Panc1 (cell line): ENCODE measurements at regions not wholly inside any gene's neighbourhood (a gene's known extent, or its start where the extent isn't known, plus 50 kb on each side); places are given as distances from the start of the nearest gene placed in this dataset.

Source experiments
- ATAC-seq: fragments of 200-7000 bp; cut with Tn5 transposase; 2 replicates; pipeline ENCODE4 v1.9.1; 2020; ENCODE audit warnings: mild to moderate bottlenecking, moderate library complexity
- BruUV-seq: library from RNA; stranded (reverse); fragments of 400-500 nt; replicated peaks from 2 replicates; lab custom pipeline; 2021; lab: Mats Ljungman, UMichigan
- CTCF ChIA-PET: fragments of 300-600 bp; sonication (Branson Sonifier 250); formaldehyde crosslinking; loops from one replicate; lab custom pipeline; 2022; ENCODE audit warnings: antibody characterized with exemption; lab: Charles Lee
- POLR2A ChIA-PET: fragments of 300-600 bp; sonication (Branson Sonifier 250); formaldehyde crosslinking; loops from one replicate; lab custom pipeline; 2022; ENCODE audit warnings: antibody characterized with exemption; lab: Charles Lee
- DNase-seq: peaks from one replicate; pipeline ENCODE4 v3.0.0-alpha.2; 2010; ENCODE audit warnings: low read depth, low spot score
- H3K27ac ChIP-seq: 2 replicates; pipeline ENCODE4 v1.5.1; 2011; ENCODE audit warnings: mild to moderate bottlenecking, low read length, inconsistent platforms
- H3K27me3 ChIP-seq: fragments of 200-500 bp; sonication (Bioruptor generic); 2 replicates; pipeline ENCODE4 v1.6.0; 2014; ENCODE audit warnings: low read length, inconsistent platforms; ENCODE audit not compliant: control insufficient read depth, insufficient read depth
- H3K36me3 ChIP-seq: fragments of 200-500 bp; sonication (Bioruptor generic); 2 replicates; pipeline ENCODE4 v1.5.1; 2014; ENCODE audit warnings: inconsistent platforms, mild to moderate bottlenecking, low read length, moderate library complexity; ENCODE audit not compliant: control insufficient read depth, insufficient read depth
- H3K4me1 ChIP-seq: 2 replicates; pipeline ENCODE4 v1.5.1; 2011; ENCODE audit warnings: inconsistent platforms, mild to moderate bottlenecking, low read length, moderate library complexity; ENCODE audit not compliant: control insufficient read depth, insufficient read depth
- H3K4me3 ChIP-seq, 2 experiments: 2 replicates each; pipeline ENCODE4 v1.5.1; 2011 to 2012; ENCODE audit warnings: low read depth in 2 of 2, low read length in 2 of 2, mild to moderate bottlenecking in 2 of 2, inconsistent platforms in 1 of 2, moderate library complexity in 1 of 2
- H3K9me3 ChIP-seq: fragments of 200-500 bp; sonication (Bioruptor generic); 2 replicates; pipeline ENCODE4 v1.5.1; 2014; ENCODE audit warnings: low read depth, mild to moderate bottlenecking, inconsistent platforms, low read length, moderate library complexity; ENCODE audit not compliant: control insufficient read depth, insufficient read depth
- CTCF ChIP-seq: fragments of 450-650 bp; IDR thresholded peaks from 2 replicates; pipeline ENCODE4 v1.5.1; 2017; ENCODE audit warnings: mild to moderate bottlenecking
- POLR2AphosphoS5 ChIP-seq: IDR thresholded peaks from 2 replicates; pipeline ENCODE4 v1.6.1; 2012; ENCODE audit warnings: mild to moderate bottlenecking, low read depth, low read length, moderate library complexity
- SIN3A ChIP-seq: IDR thresholded peaks from 2 replicates; pipeline ENCODE4 v1.6.1; 2012; ENCODE audit warnings: low read depth, mild to moderate bottlenecking, low read length, moderate library complexity, borderline replicate concordance; ENCODE audit not compliant: insufficient read depth
- TCF7L2 ChIP-seq: IDR thresholded peaks from 2 replicates; pipeline ENCODE4 v1.6.1; 2011; ENCODE audit warnings: mild to moderate bottlenecking, low read depth, low read length, inconsistent platforms
- in situ Hi-C: cut with HindIII; loops from 2 replicates; pipeline ENCODE4 v1.10.0; 2016; ENCODE audit warnings: low sequenced_read_pairs, low pct_unique_long_range_greater_than_20kb
- intact Hi-C: fragments of 100-400 bp; cut with micrococcal nuclease; formaldehyde crosslinking; loops from one replicate; pipeline ENCODE4 v1.10.0; 2022; ENCODE audit not compliant: unreplicated experiment
- TF ChIP-seq, protein P1 (sequence below), 2 experiments: IDR thresholded peaks; 2 replicates each; pipeline ENCODE4 v1.6.1; 2011 to 2012; ENCODE audit warnings: low read depth in 2 of 2, control low read depth in 1 of 2, low read length in 1 of 2, mild to moderate bottlenecking in 1 of 2, moderate library complexity in 1 of 2; ENCODE audit not compliant: insufficient read depth in 1 of 2

GRCh38 chr10:36880898-36881297, 244.5 kb upstream of the ANKRD30A start:
- intact Hi-C loops = loop anchor here (5.0 kb wide), 1 partner anchor 1244 kb away; no protein-coding TSS in a partner anchor
- H3K4me1 ChIP-seq = no peaks in the 10 kb centered on the region
- POLR2A ChIA-PET = interaction anchor here (0.6 to 0.7 kb wide), 2 partner anchors 1249 to 1662 kb away, joined by 3 to 4 read pairs; no protein-coding TSS in a partner anchor
- no peak overlapping the region for H3K27ac ChIP-seq
- no peaks in the 10 kb centered on the region for H3K9me3 ChIP-seq
- CTCF ChIA-PET = interaction anchor here (0.5 to 0.7 kb wide), 3 partner anchors 31 to 587 kb away, joined by 3 to 7 read pairs (median 5); no protein-coding TSS in a partner anchor
- BruUV-seq = no TSS peak
- TF ChIP-seq POLR2AphosphoS5 (no peak), CTCF (peak; percentile 48; the same call in 1 of the 2 replicates)
- no peak overlapping the region for H3K4me3 ChIP-seq
- no peaks in the 10 kb centered on the region for H3K36me3 ChIP-seq
- no peak for ATAC-seq
- H3K27me3 ChIP-seq = peaks cover 3% of the 10 kb centered on the region; the same call in 1 of the 2 replicates
- in situ Hi-C loops = no loop called here
- no peak for DNase-seq

DNA sequence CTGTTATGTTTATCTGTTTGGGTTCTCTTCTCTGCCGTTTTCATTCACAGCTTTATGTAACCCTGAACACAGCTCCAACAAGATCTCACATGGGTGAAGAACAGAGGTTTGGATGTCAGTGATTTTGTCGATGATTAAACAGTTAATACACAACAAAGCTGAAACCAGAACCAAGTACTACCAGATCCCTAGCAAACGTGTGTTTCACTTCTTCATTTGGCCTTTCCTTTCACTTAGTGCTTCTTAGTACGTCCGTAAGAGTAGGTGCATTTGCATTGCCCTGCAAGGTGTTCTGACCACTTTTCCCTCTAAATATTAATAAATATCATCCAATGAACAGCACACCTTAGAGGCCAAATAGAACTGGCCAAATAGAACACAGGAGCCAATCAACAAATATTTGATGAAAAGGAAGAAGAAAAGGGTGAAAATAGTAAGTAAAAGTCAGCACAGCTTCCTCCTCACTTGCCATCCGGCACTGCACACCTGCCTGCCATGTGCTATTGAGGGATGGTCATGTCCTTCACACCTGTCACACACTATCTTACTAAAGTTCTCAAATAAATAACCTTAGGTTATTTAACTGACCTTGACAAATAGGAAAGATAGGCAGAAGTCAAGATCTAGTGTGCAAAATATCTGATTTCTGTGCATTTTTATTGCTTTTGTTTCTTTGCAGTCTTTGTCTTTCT, 252.6 kb upstream of the ANKRD30A start:
- CTCF ChIA-PET = no interaction called here
- no peaks in the 10 kb centered on the region for H3K4me1 ChIP-seq
- no peaks in the 10 kb centered on the region for H3K9me3 ChIP-seq
- in situ Hi-C loops = no loop called here
- BruUV-seq = no TSS peak
- ATAC-seq = no peak
- no peaks in the 10 kb centered on the region for H3K27me3 ChIP-seq
- no peak for DNase-seq
- H3K36me3 ChIP-seq = no peaks in the 10 kb centered on the region
- TF ChIP-seq CTCF (no peak), POLR2AphosphoS5 (no peak), TCF7L2 (no peak), SIN3A (no peak)
- TF ChIP-seq, protein P1, sequence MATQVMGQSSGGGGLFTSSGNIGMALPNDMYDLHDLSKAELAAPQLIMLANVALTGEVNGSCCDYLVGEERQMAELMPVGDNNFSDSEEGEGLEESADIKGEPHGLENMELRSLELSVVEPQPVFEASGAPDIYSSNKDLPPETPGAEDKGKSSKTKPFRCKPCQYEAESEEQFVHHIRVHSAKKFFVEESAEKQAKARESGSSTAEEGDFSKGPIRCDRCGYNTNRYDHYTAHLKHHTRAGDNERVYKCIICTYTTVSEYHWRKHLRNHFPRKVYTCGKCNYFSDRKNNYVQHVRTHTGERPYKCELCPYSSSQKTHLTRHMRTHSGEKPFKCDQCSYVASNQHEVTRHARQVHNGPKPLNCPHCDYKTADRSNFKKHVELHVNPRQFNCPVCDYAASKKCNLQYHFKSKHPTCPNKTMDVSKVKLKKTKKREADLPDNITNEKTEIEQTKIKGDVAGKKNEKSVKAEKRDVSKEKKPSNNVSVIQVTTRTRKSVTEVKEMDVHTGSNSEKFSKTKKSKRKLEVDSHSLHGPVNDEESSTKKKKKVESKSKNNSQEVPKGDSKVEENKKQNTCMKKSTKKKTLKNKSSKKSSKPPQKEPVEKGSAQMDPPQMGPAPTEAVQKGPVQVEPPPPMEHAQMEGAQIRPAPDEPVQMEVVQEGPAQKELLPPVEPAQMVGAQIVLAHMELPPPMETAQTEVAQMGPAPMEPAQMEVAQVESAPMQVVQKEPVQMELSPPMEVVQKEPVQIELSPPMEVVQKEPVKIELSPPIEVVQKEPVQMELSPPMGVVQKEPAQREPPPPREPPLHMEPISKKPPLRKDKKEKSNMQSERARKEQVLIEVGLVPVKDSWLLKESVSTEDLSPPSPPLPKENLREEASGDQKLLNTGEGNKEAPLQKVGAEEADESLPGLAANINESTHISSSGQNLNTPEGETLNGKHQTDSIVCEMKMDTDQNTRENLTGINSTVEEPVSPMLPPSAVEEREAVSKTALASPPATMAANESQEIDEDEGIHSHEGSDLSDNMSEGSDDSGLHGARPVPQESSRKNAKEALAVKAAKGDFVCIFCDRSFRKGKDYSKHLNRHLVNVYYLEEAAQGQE (IDR thresholded peaks at IDR 0.05; ENCODE audit: insufficient read depth in 1 of 2, low read depth in 2 of 2, low read length in 1 of 2) = no peak
- no peak overlapping the region for H3K4me3 ChIP-seq
- POLR2A ChIA-PET = no interaction called here
- no peak overlapping the region for H3K27ac ChIP-seq
- intact Hi-C loops = no loop called here
